Activated CD4-positive, alpha-beta T cell treated with anti-CD3 and anti-CD28 coated beads, Interleukin-2, amount 50 U/mL, for 16 hours (primary cell): ENCODE measurements at regions not wholly inside any gene's neighbourhood (a gene's known extent, or its start where the extent isn't known, plus 50 kb on each side); places are given as distances from the start of the nearest gene placed in this dataset.
A peak's percentile ranks its signal among the peaks of the same experiment; 100 is the strongest.

Source experiments
- DNase-seq: peaks from one replicate; pipeline ENCODE4 v3.0.0-alpha.2; 2020

GRCh38 chr5:68457285-68457684 lies 241.7 kb downstream of the PIK3R1 start:
- no peak for DNase-seq

- DNase-seq, result no peak
Measured at GRCh38 chr5:68458416-68459021, 243.0 kb downstream of the PIK3R1 start.

GRCh38 chr5:68459093-68459809 lies 243.7 kb downstream of the PIK3R1 start:
- DNase-seq, result no peak

GRCh38 chr5:68459810-68460139 lies 244.2 kb downstream of the PIK3R1 start:
- DNase-seq, result no peak

- DNase-seq, result peak; percentile 59
Measured at GRCh38 chr5:68460147-68460798, 244.7 kb downstream of the PIK3R1 start.

GRCh38 chr5:68463606-68464005 lies 248.1 kb downstream of the PIK3R1 start:
- no peak for DNase-seq

GRCh38 chr5:68464424-68464823 lies 248.9 kb downstream of the PIK3R1 start:
- peak; percentile 85 for DNase-seq

GRCh38 chr5:68465133-68465532 lies 249.6 kb downstream of the PIK3R1 start:
- peak; percentile 47 for DNase-seq

- no peak for DNase-seq
Measured at GRCh38 chr5:68465934-68466551, 250.5 kb downstream of the PIK3R1 start.

- no peak for DNase-seq
Measured at GRCh38 chr5:68467208-68467607, 251.7 kb downstream of the PIK3R1 start.

GRCh38 chr5:68467794-68468193 lies 252.2 kb downstream of the PIK3R1 start:
- no peak for DNase-seq

- no peak for DNase-seq
Measured at GRCh38 chr5:68468322-68468721, 252.8 kb downstream of the PIK3R1 start.

GRCh38 chr5:68475476-68475983 lies 260.0 kb downstream of the PIK3R1 start:
- no peak for DNase-seq

- no peak for DNase-seq
Measured at GRCh38 chr5:68476854-68477253, 261.3 kb downstream of the PIK3R1 start.

GRCh38 chr5:68478301-68479095 lies 262.9 kb downstream of the PIK3R1 start:
- no peak for DNase-seq

GRCh38 chr5:68479524-68479923 lies 264.0 kb downstream of the PIK3R1 start:
- DNase-seq, result no peak

GRCh38 chr5:68480335-68480940 lies 264.9 kb downstream of the PIK3R1 start:
- DNase-seq, result no peak

GRCh38 chr5:68482199-68482598 lies 266.6 kb downstream of the PIK3R1 start:
- DNase-seq, result no peak

GRCh38 chr5:68484307-68485068 lies 268.9 kb downstream of the PIK3R1 start:
- DNase-seq, result no peak

GRCh38 chr5:68489556-68489955 lies 274.0 kb downstream of the PIK3R1 start:
- no peak for DNase-seq

- no peak for DNase-seq
Measured at GRCh38 chr5:68490406-68490805, 274.9 kb downstream of the PIK3R1 start.

- no peak for DNase-seq
Measured at GRCh38 chr5:68494771-68495170, 279.2 kb downstream of the PIK3R1 start.
